ENCODE measurements at regions not wholly inside any gene's neighbourhood (a gene's known extent, or its start where the extent isn't known, plus 50 kb on each side); places are given as distances from the start of the nearest gene placed in this dataset.
A peak's percentile ranks its signal among the peaks of the same experiment; 100 is the strongest.

GRCh38 chr20:53679597-53680309, 86.1 kb upstream of the ZNF217 start:
- TF ChIP-seq CTCF (IDR thresholded peaks at IDR 0.05; ENCODE audit: unreplicated experiment): no peak
- Mint-ChIP-seq H3K36me3 (ENCODE audit: insufficient read depth) (no peaks in the 10 kb centered on the region), H3K4me1 (ENCODE audit: low read depth) (peaks cover 28% of the 10 kb centered on the region), H3K27ac (peak overlapping the region; percentile 97), H3K9me3 (ENCODE audit: low read depth) (no peaks in the 10 kb centered on the region), H3K4me3 (ENCODE audit: low read depth) (no peak overlapping the region), H3K27me3 (no peaks in the 10 kb centered on the region)
- DNase-seq (ENCODE audit: low spot score, unreplicated experiment): no peak

- DNase-seq (ENCODE audit: low spot score, unreplicated experiment): no peak
- H3K27me3 Mint-ChIP-seq: no peaks in the 10 kb centered on the region
- no peaks in the 10 kb centered on the region for H3K36me3 Mint-ChIP-seq (ENCODE audit: insufficient read depth)
- no peaks in the 10 kb centered on the region for H3K9me3 Mint-ChIP-seq (ENCODE audit: low read depth)
- peak overlapping the region; percentile 97 for H3K27ac Mint-ChIP-seq
- no peak overlapping the region for H3K4me3 Mint-ChIP-seq (ENCODE audit: low read depth)
- TF ChIP-seq CTCF (IDR thresholded peaks at IDR 0.05; ENCODE audit: unreplicated experiment): no peak
- H3K4me1 Mint-ChIP-seq (ENCODE audit: low read depth): peaks cover 28% of the 10 kb centered on the region
Observed at GRCh38 chr20:53678990-53679596, 85.5 kb upstream of the ZNF217 start.

- H3K27ac Mint-ChIP-seq: peak overlapping the region; percentile 63
- no peak for DNase-seq (ENCODE audit: low spot score, unreplicated experiment)
- no peaks in the 10 kb centered on the region for H3K27me3 Mint-ChIP-seq
- H3K36me3 Mint-ChIP-seq (ENCODE audit: insufficient read depth): no peaks in the 10 kb centered on the region
- no peak overlapping the region for H3K4me3 Mint-ChIP-seq (ENCODE audit: low read depth)
- peak; percentile 20 for TF ChIP-seq CTCF (IDR thresholded peaks at IDR 0.05; ENCODE audit: unreplicated experiment)
- H3K4me1 Mint-ChIP-seq (ENCODE audit: low read depth): peaks cover 28% of the 10 kb centered on the region
- no peaks in the 10 kb centered on the region for H3K9me3 Mint-ChIP-seq (ENCODE audit: low read depth)
Observed at GRCh38 chr20:53678315-53678989, 84.8 kb upstream of the ZNF217 start.

GRCh38 chr20:53677447-53678314, 84.0 kb upstream of the ZNF217 start:
- peaks cover 28% of the 10 kb centered on the region for H3K4me1 Mint-ChIP-seq (ENCODE audit: low read depth)
- H3K27ac Mint-ChIP-seq: peak overlapping the region; percentile 91
- H3K27me3 Mint-ChIP-seq: no peaks in the 10 kb centered on the region
- H3K36me3 Mint-ChIP-seq (ENCODE audit: insufficient read depth): no peaks in the 10 kb centered on the region
- no peak for DNase-seq (ENCODE audit: low spot score, unreplicated experiment)
- peak overlapping the region; percentile 6 for H3K4me3 Mint-ChIP-seq (ENCODE audit: low read depth)
- no peaks in the 10 kb centered on the region for H3K9me3 Mint-ChIP-seq (ENCODE audit: low read depth)
- no peak for TF ChIP-seq CTCF (IDR thresholded peaks at IDR 0.05; ENCODE audit: unreplicated experiment)

- H3K27ac Mint-ChIP-seq: no peak overlapping the region
- peaks cover 28% of the 10 kb centered on the region for H3K4me1 Mint-ChIP-seq (ENCODE audit: low read depth)
- DNase-seq (ENCODE audit: low spot score, unreplicated experiment): no peak
- no peaks in the 10 kb centered on the region for H3K9me3 Mint-ChIP-seq (ENCODE audit: low read depth)
- H3K36me3 Mint-ChIP-seq (ENCODE audit: insufficient read depth): no peaks in the 10 kb centered on the region
- H3K27me3 Mint-ChIP-seq: no peaks in the 10 kb centered on the region
- no peak overlapping the region for H3K4me3 Mint-ChIP-seq (ENCODE audit: low read depth)
- no peak for TF ChIP-seq CTCF (IDR thresholded peaks at IDR 0.05; ENCODE audit: unreplicated experiment)
Observed at GRCh38 chr20:53676987-53677386, 83.3 kb upstream of the ZNF217 start.

Measured in progenitor cell of endocrine pancreas (in vitro differentiated cells).